HuH-7 (cell line): ENCODE measurements at regions not wholly inside any gene's neighbourhood (a gene's known extent, or its start where the extent isn't known, plus 50 kb on each side); places are given as distances from the start of the nearest gene placed in this dataset.
A peak's percentile ranks its signal among the peaks of the same experiment; 100 is the strongest.

Experiments used
- DNase-seq: peaks from one replicate; pipeline ENCODE4 v3.0.0; 2011; ENCODE audit warnings: low spot score

GRCh38 chrX:6694221-6694620 is 159.3 kb upstream of the VCX3A start:
- no peak for DNase-seq

- DNase-seq, result no peak
Measured at GRCh38 chrX:6693051-6693450, 158.1 kb upstream of the VCX3A start.

- peak; percentile 1 for DNase-seq
Measured at GRCh38 chrX:6685489-6685888, 150.6 kb upstream of the VCX3A start.

GRCh38 chrX:6683353-6683752 is 148.4 kb upstream of the VCX3A start:
- no peak for DNase-seq

- DNase-seq, result no peak
Measured at GRCh38 chrX:6681521-6682145, 146.7 kb upstream of the VCX3A start.

GRCh38 chrX:6679988-6680387 is 145.1 kb upstream of the VCX3A start:
- DNase-seq, result no peak

GRCh38 chrX:6679550-6679949 is 144.6 kb upstream of the VCX3A start:
- no peak for DNase-seq

GRCh38 chrX:6678313-6678712 is 143.4 kb upstream of the VCX3A start:
- DNase-seq, result no peak

- no peak for DNase-seq
Measured at GRCh38 chrX:6674734-6675133, 139.8 kb upstream of the VCX3A start.

GRCh38 chrX:6667048-6667768 is 132.3 kb upstream of the VCX3A start:
- no peak for DNase-seq

- DNase-seq, result no peak
Measured at GRCh38 chrX:6666624-6667023, 131.7 kb upstream of the VCX3A start.

GRCh38 chrX:6661736-6662135 is 126.8 kb upstream of the VCX3A start:
- no peak for DNase-seq

- DNase-seq, result no peak
Measured at GRCh38 chrX:6660567-6661264, 125.8 kb upstream of the VCX3A start.

- DNase-seq, result no peak
Measured at GRCh38 chrX:6645216-6645615, 110.3 kb upstream of the VCX3A start.

GRCh38 chrX:6644411-6644810 is 109.5 kb upstream of the VCX3A start:
- DNase-seq, result no peak

- DNase-seq, result no peak
Measured at GRCh38 chrX:6640727-6641126, 105.8 kb upstream of the VCX3A start.

GRCh38 chrX:6614506-6614905 is 79.6 kb upstream of the VCX3A start:
- DNase-seq, result no peak

- no peak for DNase-seq
Measured at GRCh38 chrX:6599230-6599860, 64.4 kb upstream of the VCX3A start.
